GM12878 (cell line): ENCODE measurements at regions not wholly inside any gene's neighbourhood (a gene's known extent, or its start where the extent isn't known, plus 50 kb on each side); places are given as distances from the start of the nearest gene placed in this dataset.

Experiments
- ATAC-seq: fragments of 200-7000 bp; cut with Tn5 transposase; 3 replicates; pipeline ENCODE4 v1.9.1; 2020; ENCODE audit warnings: mild to moderate bottlenecking, moderate library complexity
- BruUV-seq: library from RNA; stranded (reverse); fragments of 400-500 nt; replicated peaks from 2 replicates; lab custom pipeline; 2021; lab: Mats Ljungman, UMichigan
- CTCF ChIA-PET: fragments of 300-600 bp; sonication (Branson Sonifier 250); formaldehyde crosslinking; extraction: SDS; loops from one replicate; lab custom pipeline; 2021; ENCODE audit warnings: inconsistent platforms; lab: Yijun Ruan, JAX
- POLR2A ChIA-PET: fragments of 350-600 bp; formaldehyde crosslinking; extraction: SDS; loops from one replicate; lab custom pipeline; 2021; ENCODE audit warnings: inconsistent platforms; lab: Charles Lee
- RAD21 ChIA-PET: fragments of 300-600 bp; sonication (Branson Sonifier 250); formaldehyde crosslinking; loops from one replicate; lab custom pipeline; 2023; ENCODE audit warnings: antibody characterized with exemption; ENCODE audit not compliant: unreplicated experiment; lab: Charles Lee
- SMC1A ChIA-PET: fragments of 300-600 bp; sonication (Branson Sonifier 250); formaldehyde crosslinking; loops from one replicate; lab custom pipeline; 2023; ENCODE audit not compliant: unreplicated experiment, uncharacterized antibody; lab: Charles Lee
- DNase-seq: peaks from one replicate; pipeline ENCODE4 v3.0.0-alpha.2; 2011; ENCODE audit warnings: low read depth, low spot score
- FAIRE-seq: peaks from 3 replicates; lab custom pipeline; 2011; peaks lifted over from hg19 to GRCh38; lab: Jason Lieb, UNC
- H2AFZ ChIP-seq: 2 replicates; pipeline ENCODE4 v1.6.0; 2011; ENCODE audit warnings: low read depth, low read length, control low read depth; ENCODE audit not compliant: control insufficient read depth
- H3K27ac ChIP-seq: 2 replicates; pipeline ENCODE4 v1.5.1; 2011; ENCODE audit warnings: control low read depth; ENCODE audit not compliant: control insufficient read depth, insufficient read depth
- H3K27me3 ChIP-seq, 2 experiments: replicated peaks in 1 of 2; 2 replicates each; pipeline versions ENCODE4 v1.6.0 to v1.6.1; 2011; ENCODE audit warnings: low read length in 1 of 2; ENCODE audit not compliant: control insufficient read depth in 2 of 2, insufficient read depth in 2 of 2
- H3K36me3 ChIP-seq, 2 experiments: 2 replicates each; pipeline ENCODE4 v1.5.1; 2011; ENCODE audit warnings: low read length in 1 of 2; ENCODE audit not compliant: control insufficient read depth in 2 of 2, insufficient read depth in 2 of 2
- H3K4me1 ChIP-seq: 2 replicates; pipeline ENCODE4 v1.6.1; 2011; ENCODE audit warnings: mild to moderate bottlenecking, low read length, moderate library complexity, mixed read lengths; ENCODE audit not compliant: control insufficient read depth, insufficient read depth
- H3K4me2 ChIP-seq: 2 replicates; pipeline ENCODE4 v1.6.0; 2011; ENCODE audit warnings: control low read depth; ENCODE audit not compliant: control insufficient read depth, insufficient read depth
- H3K4me3 ChIP-seq: fragments of 200-600 bp; sonication (generic); 2 replicates; pipeline ENCODE4 v1.5.1; 2016
- H3K79me2 ChIP-seq: 2 replicates; pipeline ENCODE4 v1.6.0; 2011; ENCODE audit warnings: low read length; ENCODE audit not compliant: control insufficient read depth, insufficient read depth
- H3K9ac ChIP-seq: 2 replicates; pipeline ENCODE4 v1.8.0; 2011; ENCODE audit warnings: low read length, control low read depth, mixed read lengths; ENCODE audit not compliant: control insufficient read depth, insufficient read depth
- H3K9me3 ChIP-seq: replicated peaks from 3 replicates; pipeline ENCODE4 v1.5.1; 2011; ENCODE audit warnings: mild to moderate bottlenecking, low read length; ENCODE audit not compliant: control insufficient read depth, insufficient read depth
- H4K20me1 ChIP-seq: 2 replicates; pipeline ENCODE4 v1.6.0; 2011; ENCODE audit not compliant: control insufficient read depth, insufficient read depth
- CEBPB ChIP-seq, 2 experiments: fragments of 150-350 bp in 1 of 2; IDR thresholded peaks; 2 replicates each; pipeline ENCODE4 v1.6.1; 2012 to 2014; ENCODE audit warnings: low read depth in 2 of 2, low read length in 2 of 2, borderline replicate concordance in 1 of 2, inconsistent platforms in 1 of 2
- CUX1 ChIP-seq: IDR thresholded peaks from 2 replicates; pipeline ENCODE4 v1.6.1; 2012; ENCODE audit warnings: improper control_type of control experiment, low read depth, low read length; ENCODE audit not compliant: insufficient replicate concordance
- IKZF2 ChIP-seq, 2 experiments: fragments of 450-650 bp; IDR thresholded peaks; 2 replicates each; pipeline ENCODE4 v1.6.1; 2017; ENCODE audit warnings: mild to moderate bottlenecking in 2 of 2, moderate library complexity in 2 of 2
- IRF5 ChIP-seq: fragments of 450-650 bp; IDR thresholded peaks from 2 replicates; pipeline ENCODE4 v1.6.1; 2017; ENCODE audit warnings: borderline replicate concordance
- MXI1 ChIP-seq: fragments of 150-350 bp; IDR thresholded peaks from 2 replicates; pipeline ENCODE4 v1.6.1; 2011; ENCODE audit warnings: low read depth, mild to moderate bottlenecking, inconsistent platforms, low read length, improper control_type of control experiment
- NFIC ChIP-seq: IDR thresholded peaks from 2 replicates; pipeline ENCODE4 v1.6.1; 2012; ENCODE audit warnings: low read depth, mild to moderate bottlenecking, inconsistent platforms, low read length, moderate library complexity
- POLR2AphosphoS2 ChIP-seq: IDR thresholded peaks from 2 replicates; pipeline ENCODE4 v1.6.1; 2011; ENCODE audit warnings: low read depth, mild to moderate bottlenecking, low read length, improper control_type of control experiment, moderate library complexity
- SMAD5 ChIP-seq: IDR thresholded peaks from 2 replicates; pipeline ENCODE4 v1.6.1; 2016; ENCODE audit warnings: antibody characterized with exemption, low read depth
- TAF1 ChIP-seq: IDR thresholded peaks from 2 replicates; pipeline ENCODE4 v1.6.1; 2011; ENCODE audit warnings: mild to moderate bottlenecking, low read depth, low read length, borderline replicate concordance
- ZNF24 ChIP-seq: fragments of 450-650 bp; IDR thresholded peaks from 2 replicates; pipeline ENCODE4 v1.6.1; 2017; ENCODE audit warnings: antibody characterized with exemption, mild to moderate bottlenecking
- WGBS: methylation state at CpG from one replicate; pipeline ENCODE4 v1.1.6; 2016; ENCODE audit warnings: low lambda C conversion rate; ENCODE audit not compliant: insufficient replicate concordance, insufficient coverage; ENCODE audit errors: missing lambda C conversion rate; 5-methylcytosine and 5-hydroxymethylcytosine counted together
- in situ Hi-C: fragments of 300-500 bp; cut with MboI; formaldehyde crosslinking; loops from 9 replicates; pipeline ENCODE4 v1.14.3; 2018; ENCODE audit warnings: mixed read lengths
- intact Hi-C: fragments of 100-400 bp; cut with micrococcal nuclease; formaldehyde crosslinking; loops from one replicate; pipeline ENCODE4 v1.14.2; 2022; ENCODE audit not compliant: unreplicated experiment
- TF ChIP-seq, protein P1 (sequence below): IDR thresholded peaks from 2 replicates; pipeline ENCODE4 v1.6.1; 2012; ENCODE audit warnings: low read depth, low read length, improper control_type of control experiment
- TF ChIP-seq, protein P2 (sequence below): fragments of 450-650 bp; IDR thresholded peaks from 2 replicates; pipeline ENCODE4 v1.6.1; 2017; ENCODE audit warnings: mild to moderate bottlenecking, moderate library complexity

GRCh38 chr18:10052871-10053270 lies 139.1 kb downstream of the VAPA start:
- Histone ChIP-seq H3K9ac (no peak overlapping the region), H3K4me1 (no peaks in the 10 kb centered on the region), H3K4me2 (no peak overlapping the region), H3K36me3 (no peaks in the 10 kb centered on the region), H4K20me1 (no peaks in the 10 kb centered on the region), H3K27me3 (peaks cover 0 to 2% of the 10 kb centered on the region in 2 experiments; a peak in 1 of 4 replicates), H2AFZ (no peak overlapping the region), H3K4me3 (no peak overlapping the region), H3K27ac (no peak overlapping the region), H3K79me2 (no peaks in the 10 kb centered on the region), H3K9me3 (no peaks in the 10 kb centered on the region)
- SMC1A ChIA-PET, result interaction anchor here (0.5 kb wide), 1 partner anchor 1759 kb away, joined by 3 read pairs; no protein-coding TSS in a partner anchor
- no peak for ATAC-seq
- BruUV-seq, result no TSS peak
- intact Hi-C loops, result no loop called here
- RAD21 ChIA-PET, result no interaction called here
- in situ Hi-C loops, result no loop called here
- no peak for FAIRE-seq
- DNase-seq, result no peak
- POLR2A ChIA-PET, result no interaction called here
- WGBS, result 40% methylated on average over 3 of the region's 3 CpGs
- CTCF ChIA-PET, result no interaction called here
- TF ChIP-seq CUX1 (no peak), NFIC (no peak), TAF1 (no peak), POLR2AphosphoS2 (no peak), ZNF24 (no peak), IRF5 (no peak), MXI1 (no peak), CEBPB (IDR thresholded peaks at IDR 0.05; ENCODE audit: borderline replicate concordance in 1 of 2, low read depth in 2 of 2, low read length in 2 of 2) (no peak), IKZF2 (IDR thresholded peaks at IDR 0.05) (no peak), SMAD5 (no peak)
- TF ChIP-seq, protein P1, sequence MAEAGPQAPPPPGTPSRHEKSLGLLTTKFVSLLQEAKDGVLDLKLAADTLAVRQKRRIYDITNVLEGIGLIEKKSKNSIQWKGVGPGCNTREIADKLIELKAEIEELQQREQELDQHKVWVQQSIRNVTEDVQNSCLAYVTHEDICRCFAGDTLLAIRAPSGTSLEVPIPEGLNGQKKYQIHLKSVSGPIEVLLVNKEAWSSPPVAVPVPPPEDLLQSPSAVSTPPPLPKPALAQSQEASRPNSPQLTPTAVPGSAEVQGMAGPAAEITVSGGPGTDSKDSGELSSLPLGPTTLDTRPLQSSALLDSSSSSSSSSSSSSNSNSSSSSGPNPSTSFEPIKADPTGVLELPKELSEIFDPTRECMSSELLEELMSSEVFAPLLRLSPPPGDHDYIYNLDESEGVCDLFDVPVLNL, result no peak
- TF ChIP-seq, protein P2, sequence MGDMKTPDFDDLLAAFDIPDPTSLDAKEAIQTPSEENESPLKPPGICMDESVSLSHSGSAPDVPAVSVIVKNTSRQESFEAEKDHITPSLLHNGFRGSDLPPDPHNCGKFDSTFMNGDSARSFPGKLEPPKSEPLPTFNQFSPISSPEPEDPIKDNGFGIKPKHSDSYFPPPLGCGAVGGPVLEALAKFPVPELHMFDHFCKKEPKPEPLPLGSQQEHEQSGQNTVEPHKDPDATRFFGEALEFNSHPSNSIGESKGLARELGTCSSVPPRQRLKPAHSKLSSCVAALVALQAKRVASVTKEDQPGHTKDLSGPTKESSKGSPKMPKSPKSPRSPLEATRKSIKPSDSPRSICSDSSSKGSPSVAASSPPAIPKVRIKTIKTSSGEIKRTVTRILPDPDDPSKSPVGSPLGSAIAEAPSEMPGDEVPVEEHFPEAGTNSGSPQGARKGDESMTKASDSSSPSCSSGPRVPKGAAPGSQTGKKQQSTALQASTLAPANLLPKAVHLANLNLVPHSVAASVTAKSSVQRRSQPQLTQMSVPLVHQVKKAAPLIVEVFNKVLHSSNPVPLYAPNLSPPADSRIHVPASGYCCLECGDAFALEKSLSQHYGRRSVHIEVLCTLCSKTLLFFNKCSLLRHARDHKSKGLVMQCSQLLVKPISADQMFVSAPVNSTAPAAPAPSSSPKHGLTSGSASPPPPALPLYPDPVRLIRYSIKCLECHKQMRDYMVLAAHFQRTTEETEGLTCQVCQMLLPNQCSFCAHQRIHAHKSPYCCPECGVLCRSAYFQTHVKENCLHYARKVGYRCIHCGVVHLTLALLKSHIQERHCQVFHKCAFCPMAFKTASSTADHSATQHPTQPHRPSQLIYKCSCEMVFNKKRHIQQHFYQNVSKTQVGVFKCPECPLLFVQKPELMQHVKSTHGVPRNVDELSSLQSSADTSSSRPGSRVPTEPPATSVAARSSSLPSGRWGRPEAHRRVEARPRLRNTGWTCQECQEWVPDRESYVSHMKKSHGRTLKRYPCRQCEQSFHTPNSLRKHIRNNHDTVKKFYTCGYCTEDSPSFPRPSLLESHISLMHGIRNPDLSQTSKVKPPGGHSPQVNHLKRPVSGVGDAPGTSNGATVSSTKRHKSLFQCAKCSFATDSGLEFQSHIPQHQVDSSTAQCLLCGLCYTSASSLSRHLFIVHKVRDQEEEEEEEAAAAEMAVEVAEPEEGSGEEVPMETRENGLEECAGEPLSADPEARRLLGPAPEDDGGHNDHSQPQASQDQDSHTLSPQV, result no peak
